Neural progenitor cell (in vitro differentiated cells): ENCODE measurements at regions not wholly inside any gene's neighbourhood (a gene's known extent, or its start where the extent isn't known, plus 50 kb on each side); places are given as distances from the start of the nearest gene placed in this dataset.

ENCODE experiments used
- CTCF ChIP-seq: fragments of 200-600 bp; sonication (generic); IDR thresholded peaks from 2 replicates; pipeline ENCODE4 v1.5.1; 2017; ENCODE audit warnings: antibody characterized with exemption, mild to moderate bottlenecking
- EZH2 ChIP-seq: fragments of 200-600 bp; sonication (generic); IDR thresholded peaks from 2 replicates; pipeline ENCODE4 v1.6.1; 2017; ENCODE audit warnings: antibody characterized with exemption, mild to moderate bottlenecking, moderate library complexity

GRCh38 chr6:28693751-28694443 is 168.2 kb downstream of the GPX5 start:
- TF ChIP-seq CTCF (no peak), EZH2 (peak; percentile 77)
